NCI-H526 treated with DMSO at 0.1 percent for 48 hours (cell line): ENCODE measurements at regions not wholly inside any gene's neighbourhood (a gene's known extent, or its start where the extent isn't known, plus 50 kb on each side); places are given as distances from the start of the nearest gene placed in this dataset.
"Not testable (repeated sequence)": the region's sequence is repeated elsewhere in the genome, so short reads cannot be mapped to it uniquely, and the experiment has no call there.

Experiments
- DNase-seq: peaks from one replicate; lab custom pipeline; 2025; lab: John Stamatoyannopoulos, UW

- no peak for DNase-seq
Measured at GRCh38 chr14:53668897-53669296, 287.7 kb downstream of the BMP4 start.

- no peak for DNase-seq
Measured at GRCh38 chr14:53663709-53664108, 292.9 kb downstream of the BMP4 start.

DNA sequence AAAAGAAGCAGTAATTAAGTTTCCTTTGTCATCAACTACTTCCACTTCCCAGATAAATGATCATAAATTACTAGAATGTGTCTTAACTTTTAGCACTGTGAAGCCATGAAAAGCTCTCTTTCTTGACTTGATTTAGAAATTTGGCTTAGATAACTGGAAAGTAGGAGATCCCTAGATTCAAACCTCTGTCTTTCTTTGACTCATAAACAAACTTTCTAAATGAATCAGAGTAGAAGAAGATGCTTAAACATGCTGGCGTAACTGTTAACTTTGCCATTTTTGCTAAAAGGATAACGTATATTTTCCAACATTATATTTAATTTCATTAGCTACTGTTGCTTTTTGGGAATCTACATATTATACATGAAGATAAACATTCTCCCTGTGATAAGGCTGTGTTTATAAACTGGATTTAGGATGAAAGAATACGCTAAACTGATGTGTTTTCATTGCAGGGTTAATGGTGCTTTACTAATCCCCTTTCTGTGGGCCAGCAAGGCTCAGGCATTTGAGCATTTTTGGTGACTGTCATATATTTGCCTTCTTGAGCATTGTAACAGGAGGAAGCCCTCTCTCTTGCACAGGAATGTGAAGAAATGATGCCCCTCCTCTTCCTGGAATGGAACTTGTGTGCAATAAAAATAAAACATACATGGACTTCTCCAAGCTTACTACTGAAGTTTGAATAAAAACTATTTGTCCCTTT lies 301.4 kb downstream of the BMP4 start:
- no peak for DNase-seq

DNA sequence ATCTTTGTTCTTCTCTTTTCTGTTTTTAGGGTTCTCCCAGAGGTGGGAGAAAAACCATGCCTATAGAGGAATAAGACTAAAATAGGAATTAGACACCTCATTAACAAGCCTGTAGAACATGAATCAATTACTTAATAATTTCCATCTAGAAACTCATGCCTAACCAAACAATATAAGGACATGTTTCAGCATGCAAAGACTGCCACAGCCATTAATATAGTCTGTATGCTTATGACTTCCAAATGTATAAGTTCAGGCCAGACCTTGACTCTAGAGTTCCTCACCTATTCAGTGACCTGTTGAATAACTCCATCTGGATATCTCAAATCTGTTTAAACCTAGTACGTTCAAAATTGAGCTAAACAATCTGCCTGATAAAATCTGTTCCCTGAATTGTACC lies 304.6 kb downstream of the BMP4 start:
- DNase-seq: no peak

GRCh38 chr14:53651096-53651740 lies 305.4 kb downstream of the BMP4 start:
- no peak for DNase-seq

- DNase-seq: no peak
Measured at GRCh38 chr14:53646925-53647324, 309.7 kb downstream of the BMP4 start.

- DNase-seq: no peak
Measured at GRCh38 chr14:53640695-53641094, 315.9 kb downstream of the BMP4 start.

- DNase-seq: no peak
Measured at GRCh38 chr14:53638966-53639365, 317.7 kb downstream of the BMP4 start.

DNA sequence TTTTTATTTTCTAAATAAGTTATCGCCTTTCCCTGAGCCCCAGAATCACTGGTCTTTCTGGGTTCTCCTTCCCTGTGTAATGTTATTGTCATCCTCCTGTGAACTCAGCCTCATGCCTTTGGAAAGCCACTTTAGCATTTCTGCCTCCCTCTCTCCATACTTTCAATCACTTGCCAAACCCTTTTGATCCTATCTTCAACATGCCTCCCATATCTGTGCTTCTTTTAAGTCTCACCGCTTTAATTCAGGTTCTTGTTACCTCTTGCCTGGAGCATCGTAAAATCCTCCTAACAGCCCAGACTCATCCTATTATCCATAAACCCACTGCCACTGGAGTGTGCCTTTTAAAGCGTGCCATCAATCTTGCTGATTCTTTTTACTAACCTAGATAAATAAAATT lies 321.8 kb downstream of the BMP4 start:
- DNase-seq: no peak

DNA sequence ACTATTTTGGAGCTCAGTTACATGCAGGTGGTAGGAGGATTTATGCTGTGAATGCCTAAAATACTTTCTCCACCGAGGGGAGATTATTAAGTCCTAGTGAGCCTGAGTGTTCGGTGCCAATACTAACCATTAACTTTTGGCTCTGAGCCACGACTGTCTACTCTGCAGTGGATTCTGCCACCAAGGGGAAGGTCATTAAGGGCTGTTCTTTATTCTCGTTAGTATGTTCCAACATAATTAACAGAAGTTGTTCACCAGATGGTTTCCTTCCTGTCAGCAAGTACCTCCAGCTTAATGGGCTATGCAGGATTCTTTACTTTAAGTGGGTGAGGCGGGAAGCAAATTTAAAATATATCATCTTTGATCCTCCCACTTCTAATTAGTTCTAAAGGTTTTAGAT lies 326.3 kb downstream of the BMP4 start:
- DNase-seq: no peak

DNA sequence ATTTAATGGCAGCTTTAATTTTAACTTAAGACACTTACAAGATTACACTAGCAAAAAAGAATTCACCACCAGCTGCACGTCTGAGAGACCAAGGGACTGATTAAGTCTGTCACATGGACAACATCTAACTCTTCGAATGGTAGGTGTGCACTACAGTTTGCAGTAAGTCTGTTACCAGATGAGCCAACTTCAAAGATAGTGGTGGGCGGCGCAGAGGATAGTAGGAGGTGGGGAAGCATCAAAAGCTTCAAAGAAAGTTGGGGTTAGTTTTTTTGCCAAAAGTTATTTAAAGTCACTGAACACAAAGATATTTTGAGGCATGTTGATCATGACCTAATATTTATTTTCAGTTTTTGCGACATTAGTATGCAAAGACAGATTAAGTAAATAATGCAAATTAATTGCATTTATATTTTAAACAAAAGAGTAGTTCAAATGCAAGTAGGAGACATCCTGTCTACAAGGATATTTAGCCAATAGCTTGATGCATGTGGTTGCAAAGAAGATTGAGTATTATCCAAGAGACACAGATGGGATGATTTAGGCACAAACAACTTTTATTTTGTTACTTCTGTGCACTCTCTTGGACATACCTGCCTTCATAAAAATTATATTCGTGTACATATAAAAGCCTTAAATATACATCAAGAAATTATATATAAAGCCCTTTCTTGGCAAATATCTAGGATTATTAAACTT lies 327.7 kb downstream of the BMP4 start:
- DNase-seq: no peak

GRCh38 chr14:53628261-53628660 lies 328.4 kb downstream of the BMP4 start:
- DNase-seq: no peak

- DNase-seq: no peak
Measured at GRCh38 chr14:53626761-53627160, 329.9 kb downstream of the BMP4 start.

DNA sequence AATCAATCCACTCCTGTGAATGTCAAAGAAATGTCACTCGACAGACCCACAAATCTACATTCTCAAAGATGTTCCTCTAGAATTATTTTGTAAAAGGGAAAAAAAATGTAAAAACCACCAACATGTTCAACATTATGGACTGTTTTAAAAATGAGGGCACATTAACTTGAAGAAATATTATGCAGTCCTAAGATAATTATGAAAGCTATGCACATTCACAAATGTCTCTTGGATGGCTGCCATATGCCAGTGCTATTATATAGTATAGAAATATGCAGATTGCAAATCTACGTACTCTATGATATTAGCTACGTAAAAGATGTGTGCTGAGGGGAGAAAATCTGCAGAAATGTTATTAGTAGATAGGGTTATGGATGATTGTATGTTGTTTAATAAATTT lies 334.2 kb downstream of the BMP4 start:
- no peak for DNase-seq

DNA sequence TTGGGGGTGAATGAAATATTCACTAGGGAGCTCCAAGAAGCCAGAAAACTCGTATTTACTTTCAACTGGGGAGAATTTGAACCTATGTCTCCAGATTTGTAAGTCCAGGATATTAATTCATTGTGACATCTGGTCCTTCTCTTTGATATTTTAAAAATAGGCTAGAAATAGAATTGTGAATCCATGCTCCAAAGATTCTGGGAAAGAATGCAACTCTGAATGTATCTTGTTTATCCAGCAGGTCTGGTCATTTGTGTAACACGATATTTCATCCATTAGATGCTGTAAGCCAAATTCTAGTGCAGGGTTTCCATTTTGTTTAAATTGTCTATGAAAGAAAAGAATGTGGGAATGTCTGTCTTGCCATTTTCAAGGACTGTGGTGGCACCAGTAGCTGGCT lies 334.7 kb downstream of the BMP4 start:
- DNase-seq: no peak

GRCh38 chr14:53621433-53621832 lies 335.2 kb downstream of the BMP4 start:
- DNase-seq: no peak

DNA sequence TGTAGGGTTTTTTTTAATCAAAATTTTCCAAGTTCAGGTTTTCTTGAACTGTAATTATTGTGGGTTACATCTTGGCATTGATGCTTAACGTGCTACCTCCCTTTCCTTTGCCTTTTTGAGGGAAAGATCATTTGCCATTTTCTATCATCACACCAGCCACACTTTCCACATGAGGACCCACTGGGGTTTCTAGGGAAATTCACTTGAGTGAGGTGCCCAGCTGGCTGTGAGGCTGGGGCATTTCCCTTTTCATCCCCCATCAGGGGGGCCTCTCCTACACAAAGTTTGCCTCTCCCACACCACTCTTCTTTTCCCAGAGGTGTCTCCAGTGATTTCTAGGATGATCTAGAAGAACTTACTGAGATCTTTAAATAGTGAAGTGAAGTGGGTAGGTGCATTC lies 335.7 kb downstream of the BMP4 start:
- DNase-seq: no peak

DNA sequence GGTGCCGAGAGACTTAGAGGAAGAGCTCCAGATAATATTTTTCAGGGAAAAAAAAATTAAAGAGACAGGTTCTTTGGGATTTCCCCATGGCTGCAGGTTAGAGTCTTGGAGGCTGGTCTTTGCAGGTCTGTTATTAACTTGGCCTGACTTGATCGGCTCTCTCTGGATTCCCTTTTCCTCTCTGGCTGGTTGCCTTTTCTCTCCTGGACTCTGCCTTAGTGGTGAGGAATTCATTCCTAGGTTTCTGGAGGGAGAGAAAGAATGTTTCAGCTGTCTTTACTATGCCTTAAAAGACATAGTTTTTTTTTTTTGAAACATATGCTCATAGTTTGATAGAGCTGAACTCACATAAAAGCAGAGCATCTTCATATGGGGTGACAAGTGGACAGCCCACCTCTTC lies 336.3 kb downstream of the BMP4 start:
- DNase-seq: no peak

GRCh38 chr14:53619691-53620231 lies 336.9 kb downstream of the BMP4 start:
- no peak for DNase-seq

- not testable (repeated sequence) for DNase-seq
Measured at GRCh38 chr14:53616536-53616935, 340.1 kb downstream of the BMP4 start.

DNA sequence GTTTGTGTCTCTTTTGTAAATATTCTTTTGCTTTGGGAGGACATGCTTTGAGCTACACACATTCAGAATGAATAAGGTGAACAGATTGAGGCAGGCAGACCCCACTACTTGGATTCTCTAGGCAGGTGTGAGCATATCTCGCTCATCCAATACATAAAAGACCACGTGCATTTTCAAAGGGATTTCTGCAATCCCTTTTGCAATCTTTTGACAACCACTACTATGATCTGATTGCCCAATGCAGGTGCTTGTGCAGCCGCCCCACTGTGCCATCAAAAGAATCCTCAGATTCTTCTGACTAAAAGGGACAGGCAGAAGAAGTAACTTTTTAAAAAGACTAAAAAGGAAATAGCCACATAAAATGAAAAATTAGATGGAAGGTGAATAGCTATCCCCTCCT lies 341.4 kb downstream of the BMP4 start:
- DNase-seq: no peak

- DNase-seq: no peak
Measured at GRCh38 chr14:53613404-53614253, 343.0 kb downstream of the BMP4 start.
